Right lobe of liver (tissue), 6 donors: ENCODE measurements at regions not wholly inside any gene's neighbourhood (a gene's known extent, or its start where the extent isn't known, plus 50 kb on each side); places are given as distances from the start of the nearest gene placed in this dataset.

Source experiments
- ATAC-seq, 4 donors: fragments of 200-7000 bp; cut with Tn5 transposase; one replicate each; pipeline ENCODE4 v1.9.1; 2020; ENCODE audit warnings: mild to moderate bottlenecking in 4 of 4, moderate library complexity in 4 of 4
- DNase-seq, 3 donors: peaks; one replicate each; pipeline ENCODE4 v3.0.0-alpha.2; 2020
- H3K27ac ChIP-seq, 3 donors: fragments of 200-600 bp; one replicate each; pipeline ENCODE4 v1.8.0; 2022
- H3K27me3 ChIP-seq, 2 donors: fragments of 200-600 bp; one replicate each; pipeline ENCODE4 v1.8.0; 2022
- H3K36me3 ChIP-seq, 4 donors: fragments of 200-600 bp; sonication (generic) in 1 of 4; one replicate each; pipeline versions ENCODE4 v1.5.1 to v1.8.0; 2017 to 2022; ENCODE audit warnings: control low read depth in 1 of 4
- H3K4me1 ChIP-seq, 4 donors: fragments of 200-600 bp; sonication (generic) in 1 of 4; one replicate each; pipeline versions ENCODE4 v1.5.1 to v1.8.0; 2017 to 2022; ENCODE audit warnings: control low read depth in 1 of 4
- H3K4me3 ChIP-seq, 3 donors: fragments of 200-600 bp; one replicate each; pipeline ENCODE4 v1.8.0; 2022
- H3K9me3 ChIP-seq, 4 donors: fragments of 200-600 bp; sonication (generic) in 1 of 4; one replicate each; pipeline versions ENCODE4 v1.5.1 to v1.8.0; 2017 to 2022; ENCODE audit warnings: control low read depth in 1 of 4
- POLR2A ChIP-seq: fragments of 450-650 bp; IDR thresholded peaks from one replicate; pipeline ENCODE4 v1.6.1; 2017; ENCODE audit warnings: antibody characterized with exemption, mild to moderate bottlenecking
- WGBS: methylation state at CpG from one replicate; pipeline ENCODE4 v1.1.6; 2018; ENCODE audit warnings: low coverage, low lambda C conversion rate; ENCODE audit not compliant: insufficient coverage; ENCODE audit errors: missing lambda C conversion rate; 5-methylcytosine and 5-hydroxymethylcytosine counted together
- intact Hi-C, 2 donors: fragments of 100-400 bp; cut with DNase I; formaldehyde crosslinking; loops; one replicate each; pipeline versions ENCODE4 v1.11.2 to v1.14.1; 2022
- TF ChIP-seq, protein P1 (sequence below), 4 donors: fragments of 200-600 bp in 3 of 4; fragments of 450-650 bp in 1 of 4; IDR thresholded peaks; one replicate each; pipeline versions ENCODE4 v1.5.1 to v1.8.0; 2016 to 2022; ENCODE audit warnings: antibody characterized with exemption in 4 of 4, mild to moderate bottlenecking in 2 of 4
- donor health status: DM: no; HTN: yes; CAD: no.
- donor health status: DM: no; HTN: no; CAD: no.
- donor health status: DM: no; HTN: no; CAD: no.
- donor health status: DM: no; HTN: yes; CAD: no.
- donor health status: DM: no; HTN: yes; CAD: no.

DNA sequence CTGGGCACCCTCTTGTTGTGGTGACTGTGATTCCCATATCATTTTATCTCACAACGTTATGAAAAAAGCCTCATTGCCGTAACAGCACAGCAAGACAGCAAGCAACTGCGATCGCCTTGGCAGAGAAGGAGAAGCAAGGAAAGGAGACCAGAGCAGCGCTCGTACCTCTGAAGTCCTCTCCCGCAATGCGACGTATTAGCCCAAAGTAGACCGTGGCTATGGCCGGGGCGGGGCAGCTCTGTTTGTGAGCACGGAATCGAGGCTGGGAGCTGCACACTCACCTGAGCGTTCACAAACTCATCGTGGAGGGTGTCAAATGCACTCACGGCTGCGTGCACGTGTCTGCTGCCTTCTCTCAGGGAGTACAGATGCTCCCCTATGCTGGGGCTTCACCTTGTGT is 76.1 kb downstream of the YTHDF1 start:
- H3K9me3 ChIP-seq, result no peaks in the 10 kb centered on the region
- no peak for DNase-seq

GRCh38 chr20:63139356-63139755 is 76.6 kb downstream of the YTHDF1 start:
- intact Hi-C loops, result no loop called here
- WGBS, result 37% methylated on average over 5 of the region's 12 CpGs
- TF ChIP-seq, protein P1, sequence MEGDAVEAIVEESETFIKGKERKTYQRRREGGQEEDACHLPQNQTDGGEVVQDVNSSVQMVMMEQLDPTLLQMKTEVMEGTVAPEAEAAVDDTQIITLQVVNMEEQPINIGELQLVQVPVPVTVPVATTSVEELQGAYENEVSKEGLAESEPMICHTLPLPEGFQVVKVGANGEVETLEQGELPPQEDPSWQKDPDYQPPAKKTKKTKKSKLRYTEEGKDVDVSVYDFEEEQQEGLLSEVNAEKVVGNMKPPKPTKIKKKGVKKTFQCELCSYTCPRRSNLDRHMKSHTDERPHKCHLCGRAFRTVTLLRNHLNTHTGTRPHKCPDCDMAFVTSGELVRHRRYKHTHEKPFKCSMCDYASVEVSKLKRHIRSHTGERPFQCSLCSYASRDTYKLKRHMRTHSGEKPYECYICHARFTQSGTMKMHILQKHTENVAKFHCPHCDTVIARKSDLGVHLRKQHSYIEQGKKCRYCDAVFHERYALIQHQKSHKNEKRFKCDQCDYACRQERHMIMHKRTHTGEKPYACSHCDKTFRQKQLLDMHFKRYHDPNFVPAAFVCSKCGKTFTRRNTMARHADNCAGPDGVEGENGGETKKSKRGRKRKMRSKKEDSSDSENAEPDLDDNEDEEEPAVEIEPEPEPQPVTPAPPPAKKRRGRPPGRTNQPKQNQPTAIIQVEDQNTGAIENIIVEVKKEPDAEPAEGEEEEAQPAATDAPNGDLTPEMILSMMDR (IDR thresholded peaks at IDR 0.05), result no peak
- no peak for TF ChIP-seq POLR2A

More for the DNA sequence above, 76.1 kb downstream of the YTHDF1 start:
- no peak overlapping the region for H3K4me3 ChIP-seq
- no peak for ATAC-seq
- no peaks in the 10 kb centered on the region for H3K27me3 ChIP-seq
- H3K27ac ChIP-seq, result no peak overlapping the region
- 54% methylated on average over 7 of the region's 19 CpGs for WGBS
- TF ChIP-seq POLR2A, result no peak
- intact Hi-C loops, result no loop called here
- H3K4me1 ChIP-seq, result no peaks in the 10 kb centered on the region
- no peaks in the 10 kb centered on the region for H3K36me3 ChIP-seq

DNA sequence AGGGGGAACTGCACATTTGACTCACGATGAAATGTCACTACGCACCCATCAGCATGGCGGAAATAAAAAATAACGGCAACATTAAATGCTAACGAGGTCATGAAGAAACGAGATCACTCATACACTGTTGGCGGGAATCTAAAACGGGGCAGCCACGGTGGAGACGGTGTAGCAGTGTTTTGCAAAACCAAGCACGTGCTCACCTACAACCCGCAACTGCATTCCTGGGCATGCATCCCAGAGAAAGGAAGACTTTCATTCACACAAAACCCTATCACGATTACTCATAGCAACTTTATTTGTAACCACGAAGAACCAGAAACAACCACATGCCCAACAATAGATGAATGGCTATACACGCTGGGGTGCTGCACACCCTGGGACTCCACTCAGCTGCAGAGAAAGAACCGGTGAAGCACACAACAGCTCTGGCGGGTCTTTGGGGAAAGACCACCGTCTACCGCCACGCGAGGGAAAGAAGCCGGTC is 77.0 kb downstream of the YTHDF1 start:
- WGBS, result 62% methylated on average over 18 of the region's 22 CpGs
- no peak for TF ChIP-seq POLR2A
- TF ChIP-seq, protein P1 (IDR thresholded peaks at IDR 0.05), result no peak
- intact Hi-C loops, result no loop called here
- no peak overlapping the region for H3K27ac ChIP-seq
- no peaks in the 10 kb centered on the region for H3K9me3 ChIP-seq
- no peak overlapping the region for H3K4me3 ChIP-seq
- no peaks in the 10 kb centered on the region for H3K36me3 ChIP-seq
- ATAC-seq, result no peak
- no peaks in the 10 kb centered on the region for H3K27me3 ChIP-seq
- no peak for DNase-seq
- no peaks in the 10 kb centered on the region for H3K4me1 ChIP-seq

More at GRCh38 chr20:63139356-63139755, 76.6 kb downstream of the YTHDF1 start:
- Histone ChIP-seq H3K36me3 (no peaks in the 10 kb centered on the region), H3K4me1 (no peaks in the 10 kb centered on the region), H3K9me3 (no peaks in the 10 kb centered on the region), H3K4me3 (no peak overlapping the region), H3K27me3 (no peaks in the 10 kb centered on the region), H3K27ac (no peak overlapping the region)
- ATAC-seq, result no peak
- DNase-seq, result no peak

DNA sequence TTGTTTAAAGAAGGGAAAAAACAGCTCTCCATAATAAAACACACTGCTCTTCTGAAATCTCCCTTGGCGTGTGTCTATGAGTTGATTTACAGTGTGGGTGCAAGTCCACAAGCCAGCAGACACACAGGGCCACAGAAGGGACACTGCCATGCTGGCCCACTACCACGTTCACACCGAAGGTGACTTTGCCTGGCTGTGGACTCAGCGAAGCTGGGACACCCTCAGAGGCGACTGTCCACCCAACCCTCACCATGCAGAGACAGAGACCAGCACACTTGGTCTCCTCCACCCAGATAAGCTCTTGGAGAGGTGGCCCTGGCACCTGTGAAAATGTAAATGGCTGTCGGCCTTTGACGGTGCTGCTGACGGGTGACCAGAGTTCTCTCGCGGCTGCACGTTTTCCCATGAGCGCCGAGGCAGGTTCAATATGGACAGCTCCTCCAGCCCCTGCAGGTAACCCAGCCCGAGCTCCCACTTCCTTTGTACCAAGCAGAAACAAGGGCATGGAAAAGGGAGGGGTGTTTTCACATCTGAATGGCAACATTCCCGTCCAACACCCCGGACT is 78.0 kb downstream of the YTHDF1 start:
- no peak overlapping the region for H3K4me3 ChIP-seq
- H3K36me3 ChIP-seq, result no peaks in the 10 kb centered on the region
- peak in 1 of 3 donors; percentile 22 for DNase-seq
- WGBS, result 29% methylated on average over 4 of the region's 16 CpGs
- no peak overlapping the region for H3K27ac ChIP-seq
- no peaks in the 10 kb centered on the region for H3K9me3 ChIP-seq
- intact Hi-C loops, result no loop called here
- TF ChIP-seq, protein P1 (IDR thresholded peaks at IDR 0.05), result no peak
- TF ChIP-seq POLR2A, result no peak
- no peaks in the 10 kb centered on the region for H3K4me1 ChIP-seq
- H3K27me3 ChIP-seq, result no peaks in the 10 kb centered on the region
- ATAC-seq, result no peak

- Histone ChIP-seq H3K9me3 (no peaks in the 10 kb centered on the region), H3K36me3 (no peaks in the 10 kb centered on the region), H3K27me3 (no peaks in the 10 kb centered on the region), H3K4me3 (no peak overlapping the region), H3K27ac (no peak overlapping the region), H3K4me1 (no peaks in the 10 kb centered on the region)
- intact Hi-C loops, result no loop called here
- DNase-seq, result peak in 2 of 3 donors; percentile 3 to 27
- 66% methylated on average over 5 of the region's 8 CpGs for WGBS
- ATAC-seq, result no peak
- no peak for TF ChIP-seq POLR2A
- TF ChIP-seq, protein P1 (IDR thresholded peaks at IDR 0.05), result no peak
Observed at GRCh38 chr20:63136296-63136695, 79.6 kb downstream of the YTHDF1 start.
